Psoas muscle (tissue), 7 donors: ENCODE measurements at regions not wholly inside any gene's neighbourhood (a gene's known extent, or its start where the extent isn't known, plus 50 kb on each side); places are given as distances from the start of the nearest gene placed in this dataset.

Source experiments
- ATAC-seq, 4 donors: fragments of 200-7000 bp; cut with Tn5 transposase; one replicate each; pipeline ENCODE4 v1.9.1; 2020; ENCODE audit warnings: moderate library complexity in 3 of 4, mild to moderate bottlenecking in 2 of 4
- DNase-seq, 2 donors: peaks; one replicate each; pipeline ENCODE4 v3.0.0-alpha.2; 2020
- H3K27ac ChIP-seq: fragments of 200-600 bp; one replicate; pipeline ENCODE4 v1.8.0; 2022
- H3K27me3 ChIP-seq, 3 donors: fragments of 200-600 bp in 1 of 3; one replicate each; pipeline versions ENCODE4 v1.6.1 to v1.8.0; 2013 to 2022; ENCODE audit warnings: low read length in 2 of 3, mild to moderate bottlenecking in 2 of 3, moderate library complexity in 1 of 3; ENCODE audit not compliant: insufficient read depth in 3 of 3
- H3K36me3 ChIP-seq, 2 donors: fragments of 200-600 bp in 1 of 2; one replicate each; pipeline versions ENCODE4 v1.6.1 to v1.8.0; 2013 to 2022; ENCODE audit warnings: low read depth in 1 of 2, mild to moderate bottlenecking in 1 of 2, moderate library complexity in 1 of 2; ENCODE audit not compliant: insufficient read depth in 1 of 2
- H3K4me1 ChIP-seq: fragments of 200-600 bp; one replicate; pipeline ENCODE4 v1.8.0; 2022
- H3K4me3 ChIP-seq: fragments of 200-600 bp; one replicate; pipeline ENCODE4 v1.8.0; 2022; ENCODE audit warnings: mild to moderate bottlenecking
- H3K9me3 ChIP-seq: fragments of 200-600 bp; one replicate; pipeline ENCODE4 v1.8.0; 2022
- CTCF ChIP-seq: fragments of 200-600 bp; IDR thresholded peaks from one replicate; pipeline ENCODE4 v1.8.0; 2022; ENCODE audit warnings: antibody characterized with exemption
- WGBS, 3 donors: extraction: QIAGEN DNeasy Blood & Tissue Kit; methylation state at CpG; one replicate each; pipeline versions ENCODE4 v1.1.6 to v1.1.7; 2013; 5-methylcytosine and 5-hydroxymethylcytosine counted together
- intact Hi-C, 2 donors: fragments of 100-400 bp; cut with DNase I; formaldehyde crosslinking; loops; one replicate each; pipeline versions ENCODE4 v1.11.0 to v1.14.2; 2022
- donor health status: healthy with polysubstance abuse.
- donor health status: DM: no; HTN: no; CAD: no; lungs with moderate emphysema.
- donor health status: Bipolar disorder and iron deficiency.
- donor health status: healthy.
- donor health status: DM: yes; HTN: yes; CAD: no.
- donor health status: DM: no; HTN: no; CAD: no.
- donor health status: DM: yes; HTN: yes; CAD: no.

GRCh38 chr10:60456053-60456452, 66.4 kb upstream of the ANK3 start:
- Histone ChIP-seq H3K36me3 (no peaks in the 10 kb centered on the region), H3K4me1 (peaks cover 15% of the 10 kb centered on the region), H3K27ac (no peak overlapping the region), H3K9me3 (no peaks in the 10 kb centered on the region), H3K4me3 (no peak overlapping the region), H3K27me3 (no peaks in the 10 kb centered on the region)
- intact Hi-C loops: no loop called here
- DNase-seq (no peak), ATAC-seq (no peak)
- no peak for TF ChIP-seq CTCF
- WGBS, 3 donors: 86 to 93% (median 92%) methylated on average over 4 of the region's 4 CpGs

- peaks cover 10% of the 10 kb centered on the region for H3K4me1 ChIP-seq
- H3K27ac ChIP-seq: peak overlapping the region; percentile 69
- H3K36me3 ChIP-seq: no peaks in the 10 kb centered on the region
- intact Hi-C loops: no loop called here
- no peaks in the 10 kb centered on the region for H3K9me3 ChIP-seq
- ATAC-seq (peak; percentile 70 to 93 (median 88)), DNase-seq (no peak)
- no peaks in the 10 kb centered on the region for H3K27me3 ChIP-seq
- no peak for TF ChIP-seq CTCF
- WGBS, 3 donors: 9 to 13% (median 11%) methylated on average over 3 of the region's 3 CpGs
- peak overlapping the region; percentile 20 for H3K4me3 ChIP-seq
Observed at GRCh38 chr10:60454336-60454735, 64.7 kb upstream of the ANK3 start.

GRCh38 chr10:60453036-60453435, 63.4 kb upstream of the ANK3 start:
- H3K27ac ChIP-seq: no peak overlapping the region
- TF ChIP-seq CTCF: no peak
- H3K4me1 ChIP-seq: peaks cover 9% of the 10 kb centered on the region
- no peaks in the 10 kb centered on the region for H3K9me3 ChIP-seq
- H3K36me3 ChIP-seq: no peaks in the 10 kb centered on the region
- intact Hi-C loops: no loop called here
- DNase-seq: no peak
- ATAC-seq: no peak
- no peak overlapping the region for H3K4me3 ChIP-seq
- 35 to 48% (median 40%) methylated on average over 2 of the region's 2 CpGs for WGBS, 3 donors
- H3K27me3 ChIP-seq: no peaks in the 10 kb centered on the region

GRCh38 chr10:60450291-60450690, 60.6 kb upstream of the ANK3 start:
- TF ChIP-seq CTCF: no peak
- ATAC-seq (no peak), DNase-seq (no peak)
- Histone ChIP-seq H3K4me1 (peaks cover 26% of the 10 kb centered on the region), H3K36me3 (no peaks in the 10 kb centered on the region), H3K27ac (no peak overlapping the region), H3K9me3 (no peaks in the 10 kb centered on the region), H3K4me3 (no peak overlapping the region), H3K27me3 (no peaks in the 10 kb centered on the region)
- WGBS, 3 donors: 88 to 91% (median 90%) methylated on average over 4 of the region's 4 CpGs
- intact Hi-C loops: no loop called here

- DNase-seq: no peak
- no peaks in the 10 kb centered on the region for H3K27me3 ChIP-seq
- no peak for TF ChIP-seq CTCF
- no peaks in the 10 kb centered on the region for H3K36me3 ChIP-seq
- H3K27ac ChIP-seq: peak overlapping the region; percentile 59
- H3K9me3 ChIP-seq: no peaks in the 10 kb centered on the region
- WGBS, 3 donors: 91 to 95% (median 93%) methylated on average over 3 of the region's 3 CpGs
- H3K4me1 ChIP-seq: peaks cover 18% of the 10 kb centered on the region
- intact Hi-C loops: loop anchor here in 1 of 2 donors (10.0 kb wide), 1 partner anchor 127 kb away; no protein-coding TSS in a partner anchor
- H3K4me3 ChIP-seq: no peak overlapping the region
- ATAC-seq: no peak
Observed at GRCh38 chr10:60448246-60448645, 58.6 kb upstream of the ANK3 start.
